NCI-H146 (cell line): ENCODE measurements at regions not wholly inside any gene's neighbourhood (a gene's known extent, or its start where the extent isn't known, plus 50 kb on each side); places are given as distances from the start of the nearest gene placed in this dataset.
A peak's percentile ranks its signal among the peaks of the same experiment; 100 is the strongest.

Source experiments
- DNase-seq: peaks from one replicate; lab custom pipeline; 2025; lab: John Stamatoyannopoulos, UW

GRCh38 chr11:116162086-116162885 is 610.5 kb downstream of the BUD13 start:
- DNase-seq = peak; percentile 71

- no peak for DNase-seq
Measured at GRCh38 chr11:116148645-116149044, 624.1 kb downstream of the BUD13 start.

GRCh38 chr11:116148056-116148455 is 624.7 kb downstream of the BUD13 start:
- DNase-seq = peak; percentile 54

GRCh38 chr11:116145187-116145865 is 627.5 kb downstream of the BUD13 start:
- no peak for DNase-seq

- DNase-seq = no peak
Measured at GRCh38 chr11:116144387-116144958, 628.3 kb downstream of the BUD13 start.

- DNase-seq = no peak
Measured at GRCh38 chr11:116138280-116138679, 634.1 kb upstream of the CADM1 start.

GRCh38 chr11:116137753-116138152 is 633.5 kb upstream of the CADM1 start:
- DNase-seq = no peak

GRCh38 chr11:116136987-116137674 is 632.9 kb upstream of the CADM1 start:
- no peak for DNase-seq

- no peak for DNase-seq
Measured at GRCh38 chr11:116135891-116136290, 631.7 kb upstream of the CADM1 start.

GRCh38 chr11:116134450-116134849 is 630.2 kb upstream of the CADM1 start:
- DNase-seq = no peak

- no peak for DNase-seq
Measured at GRCh38 chr11:116132273-116132978, 628.2 kb upstream of the CADM1 start.

GRCh38 chr11:116130122-116130521 is 625.9 kb upstream of the CADM1 start:
- DNase-seq = no peak

GRCh38 chr11:116129456-116129855 is 625.2 kb upstream of the CADM1 start:
- DNase-seq = no peak

- no peak for DNase-seq
Measured at GRCh38 chr11:116126562-116126961, 622.3 kb upstream of the CADM1 start.

GRCh38 chr11:116124922-116125714 is 620.9 kb upstream of the CADM1 start:
- no peak for DNase-seq

- no peak for DNase-seq
Measured at GRCh38 chr11:116123739-116124138, 619.5 kb upstream of the CADM1 start.

- DNase-seq = no peak
Measured at GRCh38 chr11:116122697-116123472, 618.7 kb upstream of the CADM1 start.

GRCh38 chr11:116119158-116119557 is 614.9 kb upstream of the CADM1 start:
- DNase-seq = no peak

GRCh38 chr11:116118138-116118470 is 613.9 kb upstream of the CADM1 start:
- DNase-seq = no peak

- DNase-seq = no peak
Measured at GRCh38 chr11:116117331-116118137, 613.3 kb upstream of the CADM1 start.
